ENCODE measurements at regions not wholly inside any gene's neighbourhood (a gene's known extent, or its start where the extent isn't known, plus 50 kb on each side); places are given as distances from the start of the nearest gene placed in this dataset.
"Not testable (repeated sequence)": the region's sequence is repeated elsewhere in the genome, so short reads cannot be mapped to it uniquely, and the experiment has no call there.

- DNase-seq (ENCODE audit: low read depth, low spot score), result no peak
- Histone ChIP-seq H3K4me1 (ENCODE audit: control insufficient read depth, insufficient read depth, low read length) (peaks cover 1% of the 10 kb centered on the region; the same call in 1 of the 2 replicates), H3K27ac (ENCODE audit: low read length) (no peak overlapping the region), H3K9me3 (ENCODE audit: control insufficient read depth, insufficient read depth, low read length) (no peaks in the 10 kb centered on the region), H3K36me3 (ENCODE audit: control insufficient read depth, insufficient read depth, low read length) (no peaks in the 10 kb centered on the region), H3K27me3 (ENCODE audit: control insufficient read depth, insufficient read depth, low read length) (no peaks in the 10 kb centered on the region), H3K4me3 (ENCODE audit: low read length) (no peak overlapping the region; the same call in 1 of the 2 replicates)
- no CpG with 5 or more reads among the region's 20 CpGs for WGBS (ENCODE audit: insufficient coverage, insufficient read length)
Measured at GRCh38 chr21:32955311-32956060, 70.2 kb upstream of the OLIG2 start.

DNA sequence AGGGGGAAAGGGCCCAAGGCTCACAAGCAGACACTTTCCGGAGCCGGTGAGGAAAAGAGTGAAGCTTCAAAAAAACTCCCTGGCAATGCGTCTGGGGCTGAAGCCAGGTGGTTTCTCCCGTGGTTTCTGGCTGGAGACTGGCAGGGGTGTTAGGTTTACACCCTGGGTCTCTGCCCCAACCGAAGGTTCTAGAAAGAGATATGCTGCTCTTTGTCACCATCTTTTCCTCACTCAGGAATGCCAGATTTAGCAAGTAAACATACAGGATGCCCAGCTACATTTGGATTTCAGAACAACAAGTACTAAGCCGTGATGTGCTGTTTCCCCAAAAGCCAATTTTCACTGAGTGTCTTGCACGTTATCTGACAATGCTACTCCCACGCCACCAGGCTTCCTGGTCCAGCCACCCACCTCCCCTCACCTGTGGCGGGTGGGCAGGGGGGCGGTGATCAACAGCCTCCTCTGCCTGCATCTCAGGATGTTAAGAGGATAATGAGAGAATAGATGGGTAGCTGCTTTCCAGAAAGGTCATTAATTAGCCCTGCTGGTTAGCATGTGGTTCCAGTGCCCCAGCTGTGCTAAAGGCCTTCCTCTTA lies 69.6 kb upstream of the OLIG2 start:
- H3K36me3 ChIP-seq (ENCODE audit: control insufficient read depth, insufficient read depth, low read length), result no peaks in the 10 kb centered on the region
- WGBS (ENCODE audit: insufficient coverage, insufficient read length), result no CpG with 5 or more reads among the region's 10 CpGs
- no peak overlapping the region for H3K4me3 ChIP-seq (ENCODE audit: low read length)
- peaks cover 1% of the 10 kb centered on the region; the same call in 1 of the 2 replicates for H3K4me1 ChIP-seq (ENCODE audit: control insufficient read depth, insufficient read depth, low read length)
- no peak overlapping the region for H3K27ac ChIP-seq (ENCODE audit: low read length)
- H3K9me3 ChIP-seq (ENCODE audit: control insufficient read depth, insufficient read depth, low read length), result no peaks in the 10 kb centered on the region
- H3K27me3 ChIP-seq (ENCODE audit: control insufficient read depth, insufficient read depth, low read length), result no peaks in the 10 kb centered on the region
- DNase-seq (ENCODE audit: low read depth, low spot score), result no peak

- no peak overlapping the region for H3K4me3 ChIP-seq (ENCODE audit: low read length)
- H3K36me3 ChIP-seq (ENCODE audit: control insufficient read depth, insufficient read depth, low read length), result no peaks in the 10 kb centered on the region
- DNase-seq (ENCODE audit: low read depth, low spot score), result no peak
- WGBS (ENCODE audit: insufficient coverage, insufficient read length), result no CpG with 5 or more reads among the region's 8 CpGs
- H3K27ac ChIP-seq (ENCODE audit: low read length), result no peak overlapping the region
- no peaks in the 10 kb centered on the region for H3K9me3 ChIP-seq (ENCODE audit: control insufficient read depth, insufficient read depth, low read length)
- peaks cover 1% of the 10 kb centered on the region; the same call in 1 of the 2 replicates for H3K4me1 ChIP-seq (ENCODE audit: control insufficient read depth, insufficient read depth, low read length)
- H3K27me3 ChIP-seq (ENCODE audit: control insufficient read depth, insufficient read depth, low read length), result no peaks in the 10 kb centered on the region
Measured at GRCh38 chr21:32957545-32957944, 68.2 kb upstream of the OLIG2 start.

GRCh38 chr21:32958288-32959002 lies 67.3 kb upstream of the OLIG2 start:
- Histone ChIP-seq H3K27me3 (ENCODE audit: control insufficient read depth, insufficient read depth, low read length) (no peaks in the 10 kb centered on the region), H3K36me3 (ENCODE audit: control insufficient read depth, insufficient read depth, low read length) (no peaks in the 10 kb centered on the region), H3K27ac (ENCODE audit: low read length) (no peak overlapping the region), H3K4me1 (ENCODE audit: control insufficient read depth, insufficient read depth, low read length) (peaks cover 1% of the 10 kb centered on the region; the same call in 1 of the 2 replicates), H3K9me3 (ENCODE audit: control insufficient read depth, insufficient read depth, low read length) (no peaks in the 10 kb centered on the region), H3K4me3 (ENCODE audit: low read length) (no peak overlapping the region)
- whole genome bisulfite sequencing (ENCODE audit: insufficient coverage, insufficient read length), result no CpG with 5 or more reads among the region's 6 CpGs
- no peak for DNase-seq (ENCODE audit: low read depth, low spot score)

GRCh38 chr21:32962268-32962667 lies 63.5 kb upstream of the OLIG2 start:
- WGBS (ENCODE audit: insufficient coverage, insufficient read length), result no CpG with 5 or more reads among the region's 4 CpGs
- H3K27me3 ChIP-seq (ENCODE audit: control insufficient read depth, insufficient read depth, low read length), result no peaks in the 10 kb centered on the region
- no peaks in the 10 kb centered on the region for H3K9me3 ChIP-seq (ENCODE audit: control insufficient read depth, insufficient read depth, low read length)
- H3K27ac ChIP-seq (ENCODE audit: low read length), result no peak overlapping the region
- no peak for DNase-seq (ENCODE audit: low read depth, low spot score)
- H3K36me3 ChIP-seq (ENCODE audit: control insufficient read depth, insufficient read depth, low read length), result no peaks in the 10 kb centered on the region
- no peak overlapping the region for H3K4me3 ChIP-seq (ENCODE audit: low read length)
- no peaks in the 10 kb centered on the region; the same call in 1 of the 2 replicates for H3K4me1 ChIP-seq (ENCODE audit: control insufficient read depth, insufficient read depth, low read length)

DNA sequence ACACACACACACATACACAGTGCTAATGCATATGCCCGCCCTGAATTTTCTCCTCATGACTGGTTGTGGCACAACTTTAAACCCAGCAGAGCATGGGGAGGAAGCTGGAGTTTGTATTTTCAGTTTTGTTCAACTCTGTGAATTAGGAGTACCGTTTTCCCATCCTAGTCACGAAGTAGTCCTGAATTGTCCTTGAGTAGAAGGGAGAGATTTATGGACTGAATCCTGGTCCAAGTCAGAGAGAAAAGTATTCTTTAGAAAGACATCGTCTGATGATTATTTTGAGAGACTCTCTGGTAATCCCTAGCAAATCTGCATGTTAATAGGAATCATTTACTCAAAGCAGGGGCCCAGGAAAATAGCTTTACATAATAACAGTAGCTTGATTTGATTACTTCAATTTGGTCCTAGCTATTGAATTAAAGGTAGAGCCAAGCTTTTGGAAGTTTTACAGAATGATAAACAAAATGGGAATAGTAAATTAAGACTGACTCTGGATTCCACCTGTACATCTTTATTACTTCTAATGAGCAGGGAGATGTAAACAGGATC lies 60.5 kb upstream of the OLIG2 start:
- no peak for DNase-seq (ENCODE audit: low read depth, low spot score)

GRCh38 chr21:32966120-32966519 lies 59.6 kb upstream of the OLIG2 start:
- no CpG with 5 or more reads among the region's 7 CpGs for WGBS (ENCODE audit: insufficient coverage, insufficient read length)
- no peaks in the 10 kb centered on the region for H3K9me3 ChIP-seq (ENCODE audit: control insufficient read depth, insufficient read depth, low read length)
- H3K36me3 ChIP-seq (ENCODE audit: control insufficient read depth, insufficient read depth, low read length), result no peaks in the 10 kb centered on the region
- no peaks in the 10 kb centered on the region for H3K4me1 ChIP-seq (ENCODE audit: control insufficient read depth, insufficient read depth, low read length)
- DNase-seq (ENCODE audit: low read depth, low spot score), result no peak
- H3K27ac ChIP-seq (ENCODE audit: low read length), result no peak overlapping the region
- no peaks in the 10 kb centered on the region for H3K27me3 ChIP-seq (ENCODE audit: control insufficient read depth, insufficient read depth, low read length)
- H3K4me3 ChIP-seq (ENCODE audit: low read length), result no peak overlapping the region

More for the DNA sequence above, 60.5 kb upstream of the OLIG2 start:
- Histone ChIP-seq H3K9me3 (ENCODE audit: control insufficient read depth, insufficient read depth, low read length) (no peaks in the 10 kb centered on the region), H3K4me1 (ENCODE audit: control insufficient read depth, insufficient read depth, low read length) (no peaks in the 10 kb centered on the region), H3K27me3 (ENCODE audit: control insufficient read depth, insufficient read depth, low read length) (no peaks in the 10 kb centered on the region), H3K27ac (ENCODE audit: low read length) (no peak overlapping the region), H3K4me3 (ENCODE audit: low read length) (no peak overlapping the region), H3K36me3 (ENCODE audit: control insufficient read depth, insufficient read depth, low read length) (no peaks in the 10 kb centered on the region)
- no CpG with 5 or more reads among the region's 4 CpGs for WGBS (ENCODE audit: insufficient coverage, insufficient read length)

- DNase-seq (ENCODE audit: low read depth, low spot score); H3K9me3 ChIP-seq (ENCODE audit: control insufficient read depth, insufficient read depth, low read length); H3K4me3 ChIP-seq (ENCODE audit: low read length); H3K4me1 ChIP-seq (ENCODE audit: control insufficient read depth, insufficient read depth, low read length); H3K27ac ChIP-seq (ENCODE audit: low read length); H3K36me3 ChIP-seq (ENCODE audit: control insufficient read depth, insufficient read depth, low read length); H3K27me3 ChIP-seq (ENCODE audit: control insufficient read depth, insufficient read depth, low read length): not testable (repeated sequence)
- no CpG with 5 or more reads among the region's 8 CpGs for WGBS (ENCODE audit: insufficient coverage, insufficient read length)
Measured at GRCh38 chr21:32968103-32968502, 57.6 kb upstream of the OLIG2 start.

- H3K4me3 ChIP-seq (ENCODE audit: low read length), result no peak overlapping the region
- no peaks in the 10 kb centered on the region for H3K4me1 ChIP-seq (ENCODE audit: control insufficient read depth, insufficient read depth, low read length)
- H3K27me3 ChIP-seq (ENCODE audit: control insufficient read depth, insufficient read depth, low read length), result no peaks in the 10 kb centered on the region
- no peaks in the 10 kb centered on the region for H3K36me3 ChIP-seq (ENCODE audit: control insufficient read depth, insufficient read depth, low read length)
- no peaks in the 10 kb centered on the region for H3K9me3 ChIP-seq (ENCODE audit: control insufficient read depth, insufficient read depth, low read length)
- DNase-seq (ENCODE audit: low read depth, low spot score), result no peak
- no peak overlapping the region for H3K27ac ChIP-seq (ENCODE audit: low read length)
- no CpG with 5 or more reads among the region's 2 CpGs for WGBS (ENCODE audit: insufficient coverage, insufficient read length)
Measured at GRCh38 chr21:32974653-32975052, 51.1 kb upstream of the OLIG2 start.

DNA sequence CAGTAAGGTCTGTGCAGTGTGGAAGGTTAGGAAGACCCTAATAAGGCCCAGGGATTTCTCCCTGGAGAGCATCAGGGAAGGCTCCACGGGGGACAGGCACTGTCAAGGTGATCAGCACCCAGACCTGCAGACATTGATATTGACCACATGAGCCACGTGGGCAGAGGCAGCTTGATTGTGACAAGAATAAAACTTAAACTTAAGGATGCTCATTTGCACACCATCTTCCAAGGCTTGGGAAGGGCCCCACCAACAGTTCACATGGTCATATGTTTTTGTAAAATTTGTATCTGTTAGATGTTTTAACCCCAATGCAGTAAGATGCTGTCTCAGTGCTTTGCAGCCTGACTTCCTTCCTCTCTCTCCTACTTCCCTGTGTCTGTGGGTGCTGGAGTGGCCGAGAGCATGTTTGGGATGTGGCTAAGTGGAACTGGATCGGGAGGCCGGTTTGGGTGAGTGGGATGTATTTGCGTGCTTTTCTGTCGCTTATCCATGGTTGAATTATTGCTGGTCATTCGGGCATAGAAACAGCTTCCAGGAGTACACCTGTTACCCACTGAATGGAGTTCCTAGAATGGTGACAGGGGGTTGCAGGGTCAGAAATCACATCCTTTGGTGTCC lies 49.8 kb upstream of the OLIG2 start:
- H3K4me1 ChIP-seq (ENCODE audit: control insufficient read depth, insufficient read depth, low read length), result no peaks in the 10 kb centered on the region
- H3K9me3 ChIP-seq (ENCODE audit: control insufficient read depth, insufficient read depth, low read length), result no peaks in the 10 kb centered on the region
- no peak overlapping the region for H3K4me3 ChIP-seq (ENCODE audit: low read length)
- no peaks in the 10 kb centered on the region for H3K36me3 ChIP-seq (ENCODE audit: control insufficient read depth, insufficient read depth, low read length)
- no peak for DNase-seq (ENCODE audit: low read depth, low spot score)
- no peaks in the 10 kb centered on the region for H3K27me3 ChIP-seq (ENCODE audit: control insufficient read depth, insufficient read depth, low read length)
- WGBS (ENCODE audit: insufficient coverage, insufficient read length), result no CpG with 5 or more reads among the region's 8 CpGs
- H3K27ac ChIP-seq (ENCODE audit: low read length), result no peak overlapping the region

Data from iPS DF 6.9 (cell line).